Astrocyte (in vitro differentiated cells and primary cell): ENCODE measurements at regions not wholly inside any gene's neighbourhood (a gene's known extent, or its start where the extent isn't known, plus 50 kb on each side); places are given as distances from the start of the nearest gene placed in this dataset.

Experiments
- CTCF ChIP-seq: IDR thresholded peaks from 2 replicates; pipeline ENCODE4 v1.5.1; 2011; ENCODE audit warnings: low read depth, mild to moderate bottlenecking, inconsistent platforms, low read length, moderate library complexity; ENCODE audit not compliant: insufficient read depth
- EZH2 ChIP-seq: IDR thresholded peaks from 2 replicates; pipeline ENCODE4 v1.6.1; 2012; ENCODE audit warnings: mild to moderate bottlenecking, low read length, inconsistent platforms; ENCODE audit not compliant: insufficient read depth

GRCh38 chr17:16872351-16873173 is 99.4 kb downstream of the TNFRSF13B start:
- no peak for TF ChIP-seq CTCF
- TF ChIP-seq EZH2, result no peak
